ENCODE measurements at regions not wholly inside any gene's neighbourhood (a gene's known extent, or its start where the extent isn't known, plus 50 kb on each side); places are given as distances from the start of the nearest gene placed in this dataset.
A peak's percentile ranks its signal among the peaks of the same experiment; 100 is the strongest.

DNA sequence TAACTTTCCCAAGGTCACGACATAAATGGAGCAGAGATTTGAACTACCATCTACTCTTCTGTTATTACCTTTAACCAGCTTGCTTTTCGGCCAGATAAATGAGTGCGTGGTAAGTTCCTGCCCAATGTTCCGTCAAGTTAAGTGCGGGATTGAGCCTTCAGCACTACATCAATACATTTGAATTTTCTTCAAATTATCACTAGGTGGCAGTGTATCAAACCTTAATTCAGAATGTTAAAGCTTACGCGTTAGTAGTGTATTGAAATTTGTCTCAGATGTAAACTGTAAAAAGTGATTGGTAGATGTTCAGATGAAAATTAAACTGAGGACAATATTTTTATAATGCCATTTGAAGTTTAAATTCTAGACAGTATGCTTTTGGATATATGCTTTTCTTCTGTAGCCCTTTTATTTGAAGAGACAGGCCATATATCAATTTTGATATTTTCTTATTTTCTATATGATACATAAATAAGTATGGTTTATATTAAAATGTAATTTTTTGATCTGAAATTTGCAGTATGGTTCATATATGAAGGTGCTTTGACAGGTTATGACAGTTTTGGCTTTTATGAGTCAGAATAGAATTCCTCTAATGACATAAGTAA is 681.3 kb downstream of the ADCYAP1 start:
- no peak overlapping the region for H4K8ac ChIP-seq (ENCODE audit: low read length)
- DNase-seq: peak; percentile 32
- H3K9ac ChIP-seq (ENCODE audit: low read length): no peak overlapping the region
- H2BK5ac ChIP-seq (ENCODE audit: low read depth, low read length, poor library complexity, severe bottlenecking): no peak overlapping the region
- no peaks in the 10 kb centered on the region for H3K4me1 ChIP-seq (ENCODE audit: control insufficient read depth, insufficient read depth, low read depth, low read length)
- no peaks in the 10 kb centered on the region for H3K79me1 ChIP-seq (replicated peaks; ENCODE audit: low read length, poor library complexity, severe bottlenecking)
- H3K23ac ChIP-seq (ENCODE audit: low read length in 2 of 2): no peak overlapping the region
- H3K18ac ChIP-seq (ENCODE audit: low read depth in 1 of 2, low read length in 2 of 2): no peak overlapping the region
- H3K14ac ChIP-seq (ENCODE audit: low read length in 2 of 2): no peak overlapping the region
- no peak overlapping the region for H3K4me3 ChIP-seq (ENCODE audit: insufficient read depth in 1 of 2, low read depth in 1 of 2, low read length in 2 of 2)
- no peak overlapping the region for H2BK15ac ChIP-seq (ENCODE audit: low read depth, poor library complexity, severe bottlenecking)
- H4K91ac ChIP-seq (ENCODE audit: low read length): no peak overlapping the region
- peak overlapping the region; percentile 33 for H3K4me2 ChIP-seq (ENCODE audit: low read length, poor library complexity, severe bottlenecking)
- no peaks in the 10 kb centered on the region for H3K9me3 ChIP-seq (ENCODE audit: control insufficient read depth, low read length)
- H3K27me3 ChIP-seq (ENCODE audit: control insufficient read depth in 1 of 2, insufficient read depth in 1 of 2, low read length in 2 of 2): no peaks in the 10 kb centered on the region
- H3K36me3 ChIP-seq (ENCODE audit: control insufficient read depth in 1 of 2, insufficient read depth in 2 of 2, low read depth in 1 of 2, low read length in 2 of 2): no peaks in the 10 kb centered on the region
- no peak overlapping the region for H2BK12ac ChIP-seq (ENCODE audit: low read length in 2 of 2)
- WGBS: 9% methylated on average over 7 of the region's 7 CpGs
- H3K27ac ChIP-seq (ENCODE audit: low read length, poor library complexity, severe bottlenecking): no peak overlapping the region
- no peak overlapping the region for H2BK120ac ChIP-seq (ENCODE audit: low read depth, low read length)
- no peak overlapping the region for H2AK5ac ChIP-seq (ENCODE audit: low read length, severe bottlenecking)
- no peak overlapping the region for H2AFZ ChIP-seq (ENCODE audit: low read depth, low read length)
- no peak overlapping the region for H3K4ac ChIP-seq (ENCODE audit: low read depth in 1 of 2, low read length in 2 of 2)

- Histone ChIP-seq H3K79me1 (replicated peaks; ENCODE audit: low read length, poor library complexity, severe bottlenecking) (no peaks in the 10 kb centered on the region), H2BK12ac (ENCODE audit: low read length in 2 of 2) (no peak overlapping the region), H2BK120ac (ENCODE audit: low read depth, low read length) (no peak overlapping the region), H3K23ac (ENCODE audit: low read length in 2 of 2) (no peak overlapping the region), H3K27ac (ENCODE audit: low read length, poor library complexity, severe bottlenecking) (no peak overlapping the region), H4K8ac (ENCODE audit: low read length) (no peak overlapping the region), H3K4me2 (ENCODE audit: low read length, poor library complexity, severe bottlenecking) (no peak overlapping the region), H3K4me3 (ENCODE audit: insufficient read depth in 1 of 2, low read depth in 1 of 2, low read length in 2 of 2) (no peak overlapping the region), H3K14ac (ENCODE audit: low read length in 2 of 2) (no peak overlapping the region), H3K9me3 (ENCODE audit: control insufficient read depth, low read length) (no peaks in the 10 kb centered on the region), H3K18ac (ENCODE audit: low read depth in 1 of 2, low read length in 2 of 2) (no peak overlapping the region), H2AFZ (ENCODE audit: low read depth, low read length) (no peak overlapping the region), H4K91ac (ENCODE audit: low read length) (no peak overlapping the region), H3K36me3 (ENCODE audit: control insufficient read depth in 1 of 2, insufficient read depth in 2 of 2, low read depth in 1 of 2, low read length in 2 of 2) (no peaks in the 10 kb centered on the region), H3K4ac (ENCODE audit: low read depth in 1 of 2, low read length in 2 of 2) (no peak overlapping the region), H2BK15ac (ENCODE audit: low read depth, poor library complexity, severe bottlenecking) (no peak overlapping the region), H2BK5ac (ENCODE audit: low read depth, low read length, poor library complexity, severe bottlenecking) (no peak overlapping the region), H3K4me1 (ENCODE audit: control insufficient read depth, insufficient read depth, low read depth, low read length) (no peaks in the 10 kb centered on the region), H2AK5ac (ENCODE audit: low read length, severe bottlenecking) (no peak overlapping the region), H3K9ac (ENCODE audit: low read length) (no peak overlapping the region), H3K27me3 (ENCODE audit: control insufficient read depth in 1 of 2, insufficient read depth in 1 of 2, low read length in 2 of 2) (no peaks in the 10 kb centered on the region)
- WGBS: 64% methylated on average over 2 of the region's 3 CpGs
- DNase-seq: no peak
Observed at GRCh38 chr18:1593091-1593490, 688.4 kb downstream of the ADCYAP1 start.

GRCh38 chr18:1595195-1595594 is 690.5 kb downstream of the ADCYAP1 start:
- no peak overlapping the region for H3K18ac ChIP-seq (ENCODE audit: low read depth in 1 of 2, low read length in 2 of 2)
- H4K8ac ChIP-seq (ENCODE audit: low read length): no peak overlapping the region
- H2AK5ac ChIP-seq (ENCODE audit: low read length, severe bottlenecking): no peak overlapping the region
- H3K36me3 ChIP-seq (ENCODE audit: control insufficient read depth in 1 of 2, insufficient read depth in 2 of 2, low read depth in 1 of 2, low read length in 2 of 2): no peaks in the 10 kb centered on the region
- no peak overlapping the region for H3K9ac ChIP-seq (ENCODE audit: low read length)
- H3K27ac ChIP-seq (ENCODE audit: low read length, poor library complexity, severe bottlenecking): no peak overlapping the region
- no peaks in the 10 kb centered on the region for H3K27me3 ChIP-seq (ENCODE audit: control insufficient read depth in 1 of 2, insufficient read depth in 1 of 2, low read length in 2 of 2)
- H3K4me3 ChIP-seq (ENCODE audit: insufficient read depth in 1 of 2, low read depth in 1 of 2, low read length in 2 of 2): no peak overlapping the region
- no peak overlapping the region for H3K4me2 ChIP-seq (ENCODE audit: low read length, poor library complexity, severe bottlenecking)
- no peak for DNase-seq
- no peak overlapping the region for H2AFZ ChIP-seq (ENCODE audit: low read depth, low read length)
- no peak overlapping the region for H4K91ac ChIP-seq (ENCODE audit: low read length)
- no peaks in the 10 kb centered on the region for H3K9me3 ChIP-seq (ENCODE audit: control insufficient read depth, low read length)
- H3K4me1 ChIP-seq (ENCODE audit: control insufficient read depth, insufficient read depth, low read depth, low read length): no peaks in the 10 kb centered on the region
- no peaks in the 10 kb centered on the region for H3K79me1 ChIP-seq (replicated peaks; ENCODE audit: low read length, poor library complexity, severe bottlenecking)
- H3K23ac ChIP-seq (ENCODE audit: low read length in 2 of 2): no peak overlapping the region
- no peak overlapping the region for H2BK15ac ChIP-seq (ENCODE audit: low read depth, poor library complexity, severe bottlenecking)
- H2BK12ac ChIP-seq (ENCODE audit: low read length in 2 of 2): no peak overlapping the region
- WGBS: 0% methylated on average over 1 of the region's 1 CpG
- H3K4ac ChIP-seq (ENCODE audit: low read depth in 1 of 2, low read length in 2 of 2): no peak overlapping the region
- H2BK5ac ChIP-seq (ENCODE audit: low read depth, low read length, poor library complexity, severe bottlenecking): no peak overlapping the region
- no peak overlapping the region for H2BK120ac ChIP-seq (ENCODE audit: low read depth, low read length)
- H3K14ac ChIP-seq (ENCODE audit: low read length in 2 of 2): no peak overlapping the region

GRCh38 chr18:1599196-1599595 is 694.5 kb downstream of the ADCYAP1 start:
- Histone ChIP-seq H3K79me1 (replicated peaks; ENCODE audit: low read length, poor library complexity, severe bottlenecking) (no peaks in the 10 kb centered on the region), H2BK15ac (ENCODE audit: low read depth, poor library complexity, severe bottlenecking) (no peak overlapping the region), H2BK120ac (ENCODE audit: low read depth, low read length) (no peak overlapping the region), H4K8ac (ENCODE audit: low read length) (no peak overlapping the region), H3K4me3 (ENCODE audit: insufficient read depth in 1 of 2, low read depth in 1 of 2, low read length in 2 of 2) (no peak overlapping the region), H3K27me3 (ENCODE audit: control insufficient read depth in 1 of 2, insufficient read depth in 1 of 2, low read length in 2 of 2) (no peaks in the 10 kb centered on the region), H3K4me2 (ENCODE audit: low read length, poor library complexity, severe bottlenecking) (no peak overlapping the region), H2AFZ (ENCODE audit: low read depth, low read length) (no peak overlapping the region), H3K27ac (ENCODE audit: low read length, poor library complexity, severe bottlenecking) (no peak overlapping the region), H3K14ac (ENCODE audit: low read length in 2 of 2) (no peak overlapping the region), H3K4me1 (ENCODE audit: control insufficient read depth, insufficient read depth, low read depth, low read length) (no peaks in the 10 kb centered on the region), H2AK5ac (ENCODE audit: low read length, severe bottlenecking) (no peak overlapping the region), H2BK12ac (ENCODE audit: low read length in 2 of 2) (no peak overlapping the region), H4K91ac (ENCODE audit: low read length) (no peak overlapping the region), H2BK5ac (ENCODE audit: low read depth, low read length, poor library complexity, severe bottlenecking) (no peak overlapping the region), H3K36me3 (ENCODE audit: control insufficient read depth in 1 of 2, insufficient read depth in 2 of 2, low read depth in 1 of 2, low read length in 2 of 2) (no peaks in the 10 kb centered on the region), H3K4ac (ENCODE audit: low read depth in 1 of 2, low read length in 2 of 2) (no peak overlapping the region), H3K23ac (ENCODE audit: low read length in 2 of 2) (no peak overlapping the region), H3K18ac (ENCODE audit: low read depth in 1 of 2, low read length in 2 of 2) (no peak overlapping the region), H3K9ac (ENCODE audit: low read length) (no peak overlapping the region), H3K9me3 (ENCODE audit: control insufficient read depth, low read length) (no peaks in the 10 kb centered on the region)
- DNase-seq: no peak
- 67% methylated on average over 1 of the region's 3 CpGs for WGBS
